Neural progenitor cell (in vitro differentiated cells): ENCODE measurements at regions not wholly inside any gene's neighbourhood (a gene's known extent, or its start where the extent isn't known, plus 50 kb on each side); places are given as distances from the start of the nearest gene placed in this dataset.

Source experiments
- EZH2 ChIP-seq: fragments of 200-600 bp; sonication (generic); IDR thresholded peaks from 2 replicates; pipeline ENCODE4 v1.6.1; 2017; ENCODE audit warnings: antibody characterized with exemption, mild to moderate bottlenecking, moderate library complexity
- EZH2phosphoT487 ChIP-seq: fragments of 200-600 bp; sonication (generic); IDR thresholded peaks from 2 replicates; pipeline ENCODE4 v1.6.1; 2017; ENCODE audit warnings: antibody characterized with exemption
- TF ChIP-seq, protein P1 (sequence below): fragments of 200-600 bp; sonication (generic); IDR thresholded peaks from 2 replicates; pipeline ENCODE4 v1.5.1; 2017; ENCODE audit warnings: antibody characterized with exemption, mild to moderate bottlenecking

DNA sequence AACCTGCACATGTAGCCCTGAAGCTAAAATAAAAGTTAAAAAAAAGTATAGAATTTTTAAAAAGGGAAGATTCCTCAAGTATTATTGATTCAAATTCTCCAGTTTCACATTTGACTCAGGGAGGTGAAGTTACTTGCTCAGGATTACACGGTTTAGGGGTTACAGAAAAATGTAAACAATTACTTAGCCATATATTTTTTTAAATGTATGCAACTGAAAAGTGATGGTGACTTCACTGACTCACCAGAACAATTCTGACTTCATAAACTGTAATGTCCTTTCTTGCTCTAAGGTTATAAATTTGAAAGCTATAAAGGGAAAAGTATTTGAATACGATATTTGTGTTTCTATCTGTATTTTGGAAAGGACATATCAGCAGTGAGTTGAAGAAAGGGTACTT, 371.2 kb downstream of the SPRY1 start:
- TF ChIP-seq, protein P1, sequence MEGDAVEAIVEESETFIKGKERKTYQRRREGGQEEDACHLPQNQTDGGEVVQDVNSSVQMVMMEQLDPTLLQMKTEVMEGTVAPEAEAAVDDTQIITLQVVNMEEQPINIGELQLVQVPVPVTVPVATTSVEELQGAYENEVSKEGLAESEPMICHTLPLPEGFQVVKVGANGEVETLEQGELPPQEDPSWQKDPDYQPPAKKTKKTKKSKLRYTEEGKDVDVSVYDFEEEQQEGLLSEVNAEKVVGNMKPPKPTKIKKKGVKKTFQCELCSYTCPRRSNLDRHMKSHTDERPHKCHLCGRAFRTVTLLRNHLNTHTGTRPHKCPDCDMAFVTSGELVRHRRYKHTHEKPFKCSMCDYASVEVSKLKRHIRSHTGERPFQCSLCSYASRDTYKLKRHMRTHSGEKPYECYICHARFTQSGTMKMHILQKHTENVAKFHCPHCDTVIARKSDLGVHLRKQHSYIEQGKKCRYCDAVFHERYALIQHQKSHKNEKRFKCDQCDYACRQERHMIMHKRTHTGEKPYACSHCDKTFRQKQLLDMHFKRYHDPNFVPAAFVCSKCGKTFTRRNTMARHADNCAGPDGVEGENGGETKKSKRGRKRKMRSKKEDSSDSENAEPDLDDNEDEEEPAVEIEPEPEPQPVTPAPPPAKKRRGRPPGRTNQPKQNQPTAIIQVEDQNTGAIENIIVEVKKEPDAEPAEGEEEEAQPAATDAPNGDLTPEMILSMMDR, result no peak
- TF ChIP-seq EZH2phosphoT487 (no peak), EZH2 (no peak)
